Neural cell (in vitro differentiated cells): ENCODE measurements at regions not wholly inside any gene's neighbourhood (a gene's known extent, or its start where the extent isn't known, plus 50 kb on each side); places are given as distances from the start of the nearest gene placed in this dataset.

Source experiments
- H2AFZ ChIP-seq: fragments of 200-600, 300-800 bp; sonication (generic), shearing (Covaris generic); 2 replicates; pipeline ENCODE4 v1.6.0; 2014; ENCODE audit warnings: low read depth, mild to moderate bottlenecking, antibody characterized with exemption, low read length, moderate library complexity
- H3F3A ChIP-seq: fragments of 200-600 bp; shearing (Covaris generic); 2 replicates; pipeline ENCODE4 v1.6.1; 2016; ENCODE audit warnings: mild to moderate bottlenecking, moderate library complexity, mixed read lengths, antibody characterized with exemption, low read length; ENCODE audit not compliant: insufficient read depth, poor library complexity, severe bottlenecking
- H3K27ac ChIP-seq: fragments of 200-600, 300-800 bp; sonication (generic), shearing (Covaris generic); 2 replicates; pipeline ENCODE4 v1.5.1; 2014; ENCODE audit warnings: mild to moderate bottlenecking, low read length, moderate library complexity
- H3K27me3 ChIP-seq: fragments of 300-800, 200-600 bp; sonication (generic), shearing (Covaris generic); 2 replicates; pipeline ENCODE4 v1.6.0; 2014; ENCODE audit warnings: mild to moderate bottlenecking, low read depth, low read length, moderate library complexity; ENCODE audit not compliant: insufficient read depth
- H3K36me3 ChIP-seq: fragments of 300-800, 200-600 bp; sonication (generic), shearing (Covaris generic); 2 replicates; pipeline ENCODE4 v1.5.1; 2014; ENCODE audit warnings: mild to moderate bottlenecking, antibody characterized with exemption, low read length, moderate library complexity; ENCODE audit not compliant: insufficient read depth
- H3K4me2 ChIP-seq: fragments of 300-800, 200-600 bp; sonication (generic), shearing (Covaris generic); 2 replicates; pipeline ENCODE4 v1.6.0; 2014; ENCODE audit warnings: mild to moderate bottlenecking, low read length
- H3K4me3 ChIP-seq: fragments of 300-800, 200-600 bp; sonication (generic), shearing (Covaris generic); 2 replicates; pipeline ENCODE4 v1.5.1; 2014; ENCODE audit warnings: mild to moderate bottlenecking, low read length, moderate library complexity
- H3K79me2 ChIP-seq: fragments of 200-600 bp; shearing (Covaris generic); replicated peaks from 2 replicates; pipeline ENCODE4 v1.6.0; 2014; ENCODE audit warnings: mild to moderate bottlenecking, low read length, moderate library complexity; ENCODE audit not compliant: insufficient read depth
- H3K9ac ChIP-seq: fragments of 300-800, 200-600 bp; sonication (generic), shearing (Covaris generic); 2 replicates; pipeline ENCODE4 v1.6.1; 2016; ENCODE audit warnings: mild to moderate bottlenecking, low read length, mixed read lengths
- H3K9me2 ChIP-seq: fragments of 200-600 bp; shearing (Covaris generic); 2 replicates; pipeline ENCODE4 v1.6.1; 2016; ENCODE audit warnings: mild to moderate bottlenecking, low read length, mixed read lengths; ENCODE audit not compliant: insufficient read depth
- H3K9me3 ChIP-seq: fragments of 200-600, 300-800 bp; sonication (generic), shearing (Covaris generic); 2 replicates; pipeline ENCODE4 v1.6.1; 2016; ENCODE audit warnings: mild to moderate bottlenecking, mixed run types, low read length, moderate library complexity, mixed read lengths
- H4K20me1 ChIP-seq: fragments of 200-600 bp; shearing (Covaris generic); 2 replicates; pipeline ENCODE4 v1.6.1; 2016; ENCODE audit warnings: mild to moderate bottlenecking, mixed run types; ENCODE audit not compliant: insufficient read depth
- EP300 ChIP-seq: fragments of 450-650 bp; conservative IDR thresholded peaks from 2 replicates; pipeline ENCODE4 v1.6.1; 2014; ENCODE audit warnings: antibody characterized with exemption, mild to moderate bottlenecking, moderate library complexity; ENCODE audit not compliant: poor library complexity, severe bottlenecking
- EZH2 ChIP-seq: fragments of 200-600, 300-800 bp; shearing (Covaris generic), sonication (generic); IDR thresholded peaks from 2 replicates; pipeline ENCODE4 v1.6.1; 2014; ENCODE audit warnings: antibody characterized with exemption, low read length, borderline replicate concordance, mild to moderate bottlenecking; ENCODE audit not compliant: insufficient read depth, poor library complexity, severe bottlenecking
- MXI1 ChIP-seq: fragments of 450-650 bp; conservative IDR thresholded peaks from 2 replicates; pipeline ENCODE4 v1.6.1; 2014; ENCODE audit warnings: antibody characterized with exemption, mild to moderate bottlenecking; ENCODE audit not compliant: poor library complexity, severe bottlenecking
- POLR2AphosphoS5 ChIP-seq: IDR thresholded peaks from 2 replicates; pipeline ENCODE4 v1.6.1; 2012
- RAD21 ChIP-seq: fragments of 450-650 bp; conservative IDR thresholded peaks from 2 replicates; pipeline ENCODE4 v1.6.1; 2014; ENCODE audit warnings: antibody characterized with exemption, mild to moderate bottlenecking, moderate library complexity
- REST ChIP-seq: IDR thresholded peaks from 2 replicates; pipeline ENCODE4 v1.6.1; 2012; ENCODE audit warnings: borderline replicate concordance
- SMC3 ChIP-seq: fragments of 450-650 bp; conservative IDR thresholded peaks from 2 replicates; pipeline ENCODE4 v1.6.1; 2014; ENCODE audit warnings: antibody characterized with exemption, mild to moderate bottlenecking, moderate library complexity; ENCODE audit not compliant: poor library complexity
- TAF1 ChIP-seq: IDR thresholded peaks from 2 replicates; pipeline ENCODE4 v1.6.1; 2012; ENCODE audit warnings: low read depth
- TF ChIP-seq, protein P1 (sequence below): fragments of 450-650 bp; IDR thresholded peaks from 2 replicates; pipeline ENCODE4 v1.5.1; 2014; ENCODE audit warnings: antibody characterized with exemption, mild to moderate bottlenecking, moderate library complexity; ENCODE audit not compliant: poor library complexity, severe bottlenecking

- Histone ChIP-seq H3F3A (no peaks in the 10 kb centered on the region), H3K36me3 (no peaks in the 10 kb centered on the region), H3K27ac (no peak overlapping the region), H3K9me2 (no peaks in the 10 kb centered on the region), H3K79me2 (no peaks in the 10 kb centered on the region), H3K4me2 (no peak overlapping the region), H2AFZ (no peak overlapping the region), H3K9me3 (peaks cover 5% of the 10 kb centered on the region), H4K20me1 (no peaks in the 10 kb centered on the region), H3K9ac (no peak overlapping the region), H3K27me3 (no peaks in the 10 kb centered on the region), H3K4me3 (no peak overlapping the region)
- TF ChIP-seq EZH2 (no peak), MXI1 (no peak), REST (no peak), POLR2AphosphoS5 (no peak), SMC3 (no peak), TAF1 (no peak), EP300 (no peak), RAD21 (no peak)
- TF ChIP-seq, protein P1, sequence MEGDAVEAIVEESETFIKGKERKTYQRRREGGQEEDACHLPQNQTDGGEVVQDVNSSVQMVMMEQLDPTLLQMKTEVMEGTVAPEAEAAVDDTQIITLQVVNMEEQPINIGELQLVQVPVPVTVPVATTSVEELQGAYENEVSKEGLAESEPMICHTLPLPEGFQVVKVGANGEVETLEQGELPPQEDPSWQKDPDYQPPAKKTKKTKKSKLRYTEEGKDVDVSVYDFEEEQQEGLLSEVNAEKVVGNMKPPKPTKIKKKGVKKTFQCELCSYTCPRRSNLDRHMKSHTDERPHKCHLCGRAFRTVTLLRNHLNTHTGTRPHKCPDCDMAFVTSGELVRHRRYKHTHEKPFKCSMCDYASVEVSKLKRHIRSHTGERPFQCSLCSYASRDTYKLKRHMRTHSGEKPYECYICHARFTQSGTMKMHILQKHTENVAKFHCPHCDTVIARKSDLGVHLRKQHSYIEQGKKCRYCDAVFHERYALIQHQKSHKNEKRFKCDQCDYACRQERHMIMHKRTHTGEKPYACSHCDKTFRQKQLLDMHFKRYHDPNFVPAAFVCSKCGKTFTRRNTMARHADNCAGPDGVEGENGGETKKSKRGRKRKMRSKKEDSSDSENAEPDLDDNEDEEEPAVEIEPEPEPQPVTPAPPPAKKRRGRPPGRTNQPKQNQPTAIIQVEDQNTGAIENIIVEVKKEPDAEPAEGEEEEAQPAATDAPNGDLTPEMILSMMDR = no peak
Measured at GRCh38 chr9:80030801-80031200, 459.0 kb downstream of the TLE4 start.

DNA sequence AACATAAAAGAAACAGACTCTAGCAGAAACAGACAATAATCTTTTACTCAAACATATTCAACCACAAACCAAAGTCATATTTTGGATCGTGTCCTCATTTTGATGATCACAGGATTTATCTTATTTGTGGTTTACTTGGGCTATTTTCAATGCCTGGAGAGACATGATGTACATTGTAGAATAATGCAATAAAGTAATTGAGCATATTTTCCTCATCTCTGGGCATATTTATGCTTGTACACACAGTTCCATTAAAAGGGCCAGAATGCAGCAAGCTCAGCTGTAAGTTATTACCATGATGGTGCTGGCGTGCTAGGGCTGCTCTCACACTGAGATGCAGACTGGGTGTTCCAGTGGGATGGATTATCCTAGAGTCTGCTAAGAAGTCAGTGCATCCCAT, 456.7 kb downstream of the TLE4 start:
- H3K36me3 ChIP-seq = no peaks in the 10 kb centered on the region
- no peak overlapping the region for H3K27ac ChIP-seq
- no peaks in the 10 kb centered on the region for H3F3A ChIP-seq
- no peak overlapping the region for H2AFZ ChIP-seq
- H3K4me3 ChIP-seq = no peak overlapping the region
- H3K27me3 ChIP-seq = no peaks in the 10 kb centered on the region
- H3K9ac ChIP-seq = no peak overlapping the region
- H4K20me1 ChIP-seq = no peaks in the 10 kb centered on the region
- H3K9me3 ChIP-seq = peaks cover 5% of the 10 kb centered on the region
- TF ChIP-seq POLR2AphosphoS5 = no peak
- no peaks in the 10 kb centered on the region for H3K79me2 ChIP-seq
- no peaks in the 10 kb centered on the region for H3K9me2 ChIP-seq
- H3K4me2 ChIP-seq = no peak overlapping the region
